ENCODE measurements at regions not wholly inside any gene's neighbourhood (a gene's known extent, or its start where the extent isn't known, plus 50 kb on each side); places are given as distances from the start of the nearest gene placed in this dataset.

DNA sequence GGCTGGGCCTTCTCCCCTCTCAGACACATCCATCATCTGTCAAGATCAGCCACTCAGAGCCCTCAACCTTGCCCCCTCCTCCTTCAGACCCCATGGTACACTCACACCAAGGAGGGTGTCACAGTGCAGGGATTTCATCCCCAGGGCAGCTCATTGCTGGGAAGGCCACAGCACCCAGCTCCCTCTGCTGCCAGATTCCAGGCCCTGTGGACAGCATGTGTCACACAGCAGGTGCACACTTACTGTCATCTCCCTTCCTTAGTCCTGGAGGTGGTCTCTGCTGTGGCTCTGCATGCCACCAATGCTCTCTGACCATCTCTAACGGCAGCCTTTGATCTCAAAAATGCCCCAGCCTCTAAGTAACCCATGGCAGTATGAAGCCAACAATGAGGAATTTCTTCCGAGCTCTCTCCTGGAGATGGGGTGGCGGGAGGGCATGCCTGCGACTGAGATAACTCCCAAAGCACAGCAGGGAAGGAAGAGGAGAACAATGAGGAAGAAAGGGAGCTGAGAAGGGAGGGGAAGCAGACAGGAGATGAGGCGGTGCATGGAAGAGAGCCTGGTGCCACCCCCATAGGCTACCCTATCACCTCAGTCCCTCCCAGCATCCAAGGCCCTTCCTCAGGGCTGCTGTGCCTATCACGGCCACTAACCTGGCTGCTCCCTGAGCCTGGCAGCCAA, 101.0 kb downstream of the SINHCAF start:
- TF ChIP-seq, protein P1, sequence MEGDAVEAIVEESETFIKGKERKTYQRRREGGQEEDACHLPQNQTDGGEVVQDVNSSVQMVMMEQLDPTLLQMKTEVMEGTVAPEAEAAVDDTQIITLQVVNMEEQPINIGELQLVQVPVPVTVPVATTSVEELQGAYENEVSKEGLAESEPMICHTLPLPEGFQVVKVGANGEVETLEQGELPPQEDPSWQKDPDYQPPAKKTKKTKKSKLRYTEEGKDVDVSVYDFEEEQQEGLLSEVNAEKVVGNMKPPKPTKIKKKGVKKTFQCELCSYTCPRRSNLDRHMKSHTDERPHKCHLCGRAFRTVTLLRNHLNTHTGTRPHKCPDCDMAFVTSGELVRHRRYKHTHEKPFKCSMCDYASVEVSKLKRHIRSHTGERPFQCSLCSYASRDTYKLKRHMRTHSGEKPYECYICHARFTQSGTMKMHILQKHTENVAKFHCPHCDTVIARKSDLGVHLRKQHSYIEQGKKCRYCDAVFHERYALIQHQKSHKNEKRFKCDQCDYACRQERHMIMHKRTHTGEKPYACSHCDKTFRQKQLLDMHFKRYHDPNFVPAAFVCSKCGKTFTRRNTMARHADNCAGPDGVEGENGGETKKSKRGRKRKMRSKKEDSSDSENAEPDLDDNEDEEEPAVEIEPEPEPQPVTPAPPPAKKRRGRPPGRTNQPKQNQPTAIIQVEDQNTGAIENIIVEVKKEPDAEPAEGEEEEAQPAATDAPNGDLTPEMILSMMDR (conservative IDR thresholded peaks at IDR 0.05; ENCODE audit: low read length), result no peak
- no peak for TF ChIP-seq EZH2phosphoT487 (IDR thresholded peaks at IDR 0.05; ENCODE audit: borderline replicate concordance)
